Large intestine (tissue), 3 donors: ENCODE measurements at regions not wholly inside any gene's neighbourhood (a gene's known extent, or its start where the extent isn't known, plus 50 kb on each side); places are given as distances from the start of the nearest gene placed in this dataset.

Experiments
- DNase-seq, 2 donors: peaks; one replicate each; pipeline versions ENCODE4 v3.0.0 to v3.0.0-alpha.2; 2013
- H3K27ac ChIP-seq: one replicate; pipeline ENCODE4 v1.5.1; 2013; ENCODE audit warnings: low read length
- H3K27me3 ChIP-seq: 2 replicates; pipeline ENCODE4 v1.6.1; 2013; ENCODE audit warnings: low read length; ENCODE audit not compliant: control insufficient read depth, insufficient read depth
- H3K36me3 ChIP-seq: 2 replicates; pipeline ENCODE4 v1.6.1; 2013; ENCODE audit warnings: low read length; ENCODE audit not compliant: control insufficient read depth, insufficient read depth
- H3K4me1 ChIP-seq: one replicate; pipeline ENCODE4 v1.6.1; 2013; ENCODE audit warnings: low read length; ENCODE audit not compliant: control insufficient read depth, insufficient read depth
- H3K4me3 ChIP-seq: one replicate; pipeline ENCODE4 v1.5.1; 2013; ENCODE audit warnings: low read length
- H3K9me3 ChIP-seq: one replicate; pipeline ENCODE4 v1.6.1; 2013; ENCODE audit warnings: mild to moderate bottlenecking, low read depth, low read length, moderate library complexity; ENCODE audit not compliant: control insufficient read depth
- WGBS: methylation state at CpG from one replicate; pipeline ENCODE4 v1.1.5; 2013; ENCODE audit warnings: low lambda C conversion rate; ENCODE audit not compliant: insufficient coverage; 5-methylcytosine and 5-hydroxymethylcytosine counted together

DNA sequence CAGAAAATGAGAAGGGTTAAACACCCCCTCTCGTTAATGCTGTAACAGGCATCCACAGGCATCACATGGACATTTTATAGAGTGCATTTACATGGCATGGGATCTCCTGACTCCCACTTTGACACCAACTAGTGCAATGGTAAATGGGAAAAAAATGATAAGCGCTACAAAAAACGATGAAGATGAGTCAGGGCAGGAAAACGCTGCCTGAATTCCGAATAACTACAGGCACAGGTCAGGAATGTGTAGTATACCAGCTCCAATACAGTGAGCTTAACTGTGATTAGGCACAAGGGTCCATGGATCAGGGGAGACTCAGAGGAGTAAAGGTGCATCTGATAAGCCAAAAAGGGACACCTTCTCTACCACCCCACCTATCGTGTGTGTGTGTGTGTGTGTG is 223.6 kb downstream of the FOXO1 start:
- Histone ChIP-seq H3K27ac (no peak overlapping the region), H3K4me3 (no peak overlapping the region), H3K36me3 (no peaks in the 10 kb centered on the region), H3K27me3 (no peaks in the 10 kb centered on the region), H3K9me3 (peaks cover 3% of the 10 kb centered on the region), H3K4me1 (no peaks in the 10 kb centered on the region)
- no peak for DNase-seq
- WGBS, result no CpG with 5 or more reads among the region's 6 CpGs

DNA sequence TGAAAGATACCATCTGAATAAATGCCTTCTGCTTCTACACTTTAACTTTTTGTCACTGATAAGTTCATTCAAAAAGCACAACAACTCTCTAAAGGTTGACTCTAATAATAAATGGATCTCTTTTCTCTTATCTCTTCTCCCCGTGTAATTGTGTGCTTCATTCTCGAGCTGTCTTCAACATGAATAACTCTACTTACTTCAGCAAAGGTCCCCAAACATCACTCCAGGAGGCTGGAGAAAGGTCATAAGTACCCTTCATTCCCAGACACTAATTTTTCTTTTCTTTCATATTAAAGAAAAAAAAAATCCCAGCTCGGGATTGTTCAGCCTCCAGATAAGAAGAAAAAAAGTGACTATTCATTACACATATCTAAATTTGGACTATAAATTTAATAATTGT is 222.2 kb downstream of the FOXO1 start:
- Histone ChIP-seq H3K4me1 (no peaks in the 10 kb centered on the region), H3K36me3 (no peaks in the 10 kb centered on the region), H3K27me3 (no peaks in the 10 kb centered on the region), H3K9me3 (peaks cover 3% of the 10 kb centered on the region), H3K4me3 (no peak overlapping the region), H3K27ac (no peak overlapping the region)
- WGBS, result no CpG with 5 or more reads among the region's 3 CpGs
- no peak for DNase-seq

DNA sequence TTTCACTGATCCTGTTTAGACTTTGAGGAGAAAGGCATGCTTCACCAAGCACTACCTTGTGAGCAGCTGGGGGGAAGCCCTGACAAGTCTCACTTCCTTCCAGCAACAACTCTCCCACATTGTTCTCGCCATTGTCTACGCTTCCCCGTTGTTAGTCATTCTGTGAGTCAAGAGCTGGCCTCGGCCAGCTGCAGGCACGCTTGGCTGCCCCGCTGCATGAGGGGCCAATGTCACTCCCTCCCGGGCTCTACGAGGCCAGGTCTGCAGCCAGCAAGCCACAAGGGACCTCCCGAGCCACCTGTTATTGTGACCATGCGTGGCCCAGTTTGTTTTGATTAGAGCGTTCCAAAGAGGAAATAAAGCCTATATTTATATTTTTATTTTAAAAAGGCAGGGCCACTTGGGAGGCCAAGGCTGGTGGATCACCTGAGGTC is 220.9 kb downstream of the FOXO1 start:
- H3K27me3 ChIP-seq, result no peaks in the 10 kb centered on the region

DNA sequence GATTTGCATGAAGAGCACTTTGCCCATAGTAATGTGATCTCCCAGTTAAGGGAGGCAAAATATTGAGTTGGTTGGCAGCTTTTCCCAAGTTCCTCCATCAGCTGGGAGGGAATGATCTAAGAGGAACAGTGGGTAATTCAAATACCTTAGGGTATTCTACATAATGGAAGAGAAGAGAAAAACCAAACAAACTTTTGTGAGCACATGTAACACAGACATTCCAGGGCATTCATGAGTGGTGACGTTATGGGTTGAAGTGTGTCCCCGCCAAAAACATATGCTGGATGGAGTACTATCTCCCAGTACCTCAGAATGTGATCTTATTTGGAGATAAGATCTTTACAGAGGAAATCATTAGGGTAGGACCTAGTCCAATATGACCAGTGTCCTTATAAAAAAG is 220.1 kb downstream of the FOXO1 start:
- Histone ChIP-seq H3K4me1 (no peaks in the 10 kb centered on the region), H3K27ac (no peak overlapping the region), H3K9me3 (peaks cover 3% of the 10 kb centered on the region), H3K4me3 (no peak overlapping the region), H3K36me3 (no peaks in the 10 kb centered on the region), H3K27me3 (no peaks in the 10 kb centered on the region)
- WGBS, result no CpG with 5 or more reads among the region's 2 CpGs
- DNase-seq, result no peak

More for the DNA sequence above, 220.9 kb downstream of the FOXO1 start:
- Histone ChIP-seq H3K9me3 (peaks cover 3% of the 10 kb centered on the region), H3K27ac (no peak overlapping the region), H3K36me3 (no peaks in the 10 kb centered on the region), H3K4me3 (no peak overlapping the region), H3K4me1 (no peaks in the 10 kb centered on the region)
- no peak for DNase-seq
- 60% methylated on average over 4 of the region's 11 CpGs for WGBS

DNA sequence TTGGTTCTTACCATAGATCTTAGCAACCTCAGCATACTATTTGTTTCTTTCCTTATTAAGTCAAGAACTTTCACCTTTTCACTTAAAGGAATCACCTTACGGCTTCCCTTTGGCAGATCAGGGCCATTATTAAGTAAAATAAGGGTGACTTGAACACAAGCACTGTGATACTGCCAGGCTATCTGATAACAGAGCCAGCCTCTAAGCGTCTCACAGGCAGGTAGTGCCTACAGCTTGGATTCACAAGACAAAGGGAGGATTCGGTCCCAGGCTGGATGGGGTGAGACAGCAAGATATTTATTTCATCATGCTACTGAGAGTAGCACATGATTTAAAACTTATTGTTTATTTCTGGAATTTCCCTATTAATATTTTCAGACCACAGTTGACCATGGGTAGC is 218.6 kb downstream of the FOXO1 start:
- no peak overlapping the region for H3K27ac ChIP-seq
- peaks cover 3% of the 10 kb centered on the region for H3K9me3 ChIP-seq
- DNase-seq, result no peak
- no peaks in the 10 kb centered on the region for H3K36me3 ChIP-seq
- no peaks in the 10 kb centered on the region for H3K27me3 ChIP-seq
- H3K4me3 ChIP-seq, result no peak overlapping the region
- H3K4me1 ChIP-seq, result no peaks in the 10 kb centered on the region
- WGBS, result 80% methylated on average over 1 of the region's 3 CpGs

DNA sequence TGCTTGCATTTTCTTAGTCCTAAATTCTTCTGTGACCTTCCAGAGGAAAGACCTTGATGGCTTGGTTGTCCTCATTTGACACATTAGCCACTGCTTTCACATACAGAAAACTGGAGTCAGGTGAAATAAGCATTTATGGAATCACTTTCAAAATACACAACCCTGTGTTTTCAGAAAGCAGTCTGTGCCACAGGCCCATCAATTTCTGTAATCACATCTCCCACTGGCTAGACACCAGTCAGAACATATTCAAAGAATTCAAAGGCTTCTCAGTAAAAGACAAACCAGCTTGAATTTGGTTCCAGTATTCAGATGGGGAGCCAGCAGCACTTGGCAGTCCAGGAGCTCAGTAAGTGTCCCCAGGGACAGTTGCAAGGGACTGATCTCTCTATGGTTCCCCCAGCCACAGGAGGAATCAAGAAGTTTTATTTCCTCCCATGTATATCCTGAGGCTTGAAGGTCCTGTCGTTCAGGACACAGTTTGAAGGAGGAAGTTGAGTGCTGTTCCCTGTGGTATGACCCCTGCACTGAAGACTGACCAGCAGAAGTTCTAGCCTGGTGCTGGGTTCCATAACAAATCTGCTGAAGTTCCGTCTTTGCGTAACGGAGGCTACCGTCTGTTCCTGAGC is 214.3 kb downstream of the FOXO1 start:
- Histone ChIP-seq H3K9me3 (no peaks in the 10 kb centered on the region), H3K36me3 (no peaks in the 10 kb centered on the region), H3K27ac (no peak overlapping the region), H3K4me3 (no peak overlapping the region), H3K4me1 (no peaks in the 10 kb centered on the region), H3K27me3 (no peaks in the 10 kb centered on the region)
- WGBS, result no CpG with 5 or more reads among the region's 5 CpGs
- no peak for DNase-seq

DNA sequence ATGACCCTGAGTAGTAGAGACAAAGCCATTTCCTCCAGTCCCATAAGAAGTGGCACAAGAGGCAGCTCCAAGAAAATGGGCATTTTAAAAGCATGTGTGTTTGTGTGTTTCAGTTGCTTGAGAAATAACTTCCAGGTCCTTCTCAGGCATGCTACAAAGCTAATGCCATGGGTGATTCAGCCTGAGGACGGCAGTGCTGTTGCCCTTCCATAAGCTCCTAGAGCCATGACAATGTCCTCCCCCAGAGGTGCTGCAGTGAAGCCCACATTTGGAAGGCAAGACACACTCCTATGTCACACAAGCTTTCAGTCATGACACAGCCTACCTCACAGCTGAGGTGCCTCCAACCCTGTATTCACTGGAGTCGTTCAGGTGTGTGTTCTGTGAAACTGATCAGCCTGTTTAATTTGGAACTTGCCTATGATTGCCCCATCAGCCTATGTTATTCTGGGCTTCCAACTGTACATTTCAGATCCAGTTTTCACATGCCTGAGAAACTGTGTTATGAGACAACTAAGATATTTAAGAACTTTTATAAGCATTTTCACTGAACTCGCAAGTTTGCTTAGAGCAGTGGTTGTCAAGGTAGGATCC is 213.6 kb downstream of the FOXO1 start:
- WGBS, result no CpG with 5 or more reads among the region's 3 CpGs
- no peak for DNase-seq
- H3K36me3 ChIP-seq, result no peaks in the 10 kb centered on the region
- H3K27ac ChIP-seq, result no peak overlapping the region
- H3K4me1 ChIP-seq, result no peaks in the 10 kb centered on the region
- no peaks in the 10 kb centered on the region for H3K9me3 ChIP-seq
- H3K4me3 ChIP-seq, result no peak overlapping the region
- H3K27me3 ChIP-seq, result no peaks in the 10 kb centered on the region

DNA sequence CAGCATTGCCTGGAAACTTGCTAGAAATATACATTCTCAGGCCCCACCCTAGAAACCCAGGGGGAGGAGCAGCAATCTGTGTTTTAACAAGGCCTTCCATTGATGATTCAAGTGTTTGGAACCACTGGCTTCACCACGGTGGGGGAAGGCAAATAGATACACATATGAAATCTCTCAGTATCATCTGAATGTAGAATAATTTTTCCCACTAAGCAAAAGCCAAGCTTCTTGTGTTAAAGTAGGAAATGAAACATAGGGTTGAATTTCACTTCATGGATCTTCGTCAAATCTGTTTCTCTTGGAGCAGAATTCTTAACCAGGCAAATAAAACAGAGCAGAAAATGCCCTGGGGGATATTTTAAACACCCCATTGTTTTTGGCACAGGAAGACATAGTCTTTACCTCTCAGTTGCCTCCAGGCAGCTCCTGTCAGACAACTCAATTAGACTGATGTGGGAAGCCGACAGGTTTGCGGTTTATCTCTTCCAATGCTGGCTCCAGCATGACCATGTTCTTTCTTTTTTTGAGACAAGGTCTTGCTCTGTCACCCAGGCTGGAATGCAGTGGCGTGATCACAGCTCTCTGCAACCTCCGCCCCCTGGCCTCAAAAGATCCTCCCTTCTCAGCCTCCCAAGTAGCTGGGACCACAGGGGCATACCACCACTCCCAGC is 213.0 kb downstream of the FOXO1 start:
- no peaks in the 10 kb centered on the region for H3K27me3 ChIP-seq
- H3K36me3 ChIP-seq, result no peaks in the 10 kb centered on the region
- H3K9me3 ChIP-seq, result no peaks in the 10 kb centered on the region
- H3K4me1 ChIP-seq, result no peaks in the 10 kb centered on the region
- WGBS, result 100% methylated on average over 1 of the region's 6 CpGs
- no peak for DNase-seq
- no peak overlapping the region for H3K27ac ChIP-seq
- no peak overlapping the region for H3K4me3 ChIP-seq

DNA sequence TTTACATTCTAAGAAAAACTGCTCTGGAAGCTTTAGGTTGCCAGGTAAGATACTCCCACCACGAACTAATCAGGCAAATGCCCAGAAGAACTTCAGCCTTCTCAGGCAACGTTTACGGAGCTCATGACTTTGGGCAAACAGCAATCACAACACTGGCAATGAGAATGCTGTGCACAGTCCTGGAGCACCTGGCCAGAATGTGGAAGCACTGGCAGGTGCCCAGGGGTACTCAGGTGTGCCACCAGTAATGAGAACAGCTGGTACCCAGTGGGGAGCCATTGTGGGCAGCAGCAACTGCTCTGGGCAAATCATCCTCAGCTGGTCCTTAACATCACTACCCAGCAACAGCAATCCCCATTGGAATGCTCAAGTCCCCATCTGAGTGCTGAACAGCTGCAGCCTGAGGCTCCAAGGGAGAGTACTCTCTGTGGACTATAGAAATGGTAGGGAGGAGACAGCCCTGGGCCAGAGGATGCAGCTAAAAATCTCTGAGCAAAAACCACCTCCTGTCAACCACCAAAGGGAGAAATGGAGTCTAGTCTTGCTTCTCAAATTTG is 210.0 kb downstream of the FOXO1 start:
- H3K4me1 ChIP-seq, result no peaks in the 10 kb centered on the region
- no peaks in the 10 kb centered on the region for H3K36me3 ChIP-seq
- no peak overlapping the region for H3K27ac ChIP-seq
- no peaks in the 10 kb centered on the region for H3K27me3 ChIP-seq
- no peak for DNase-seq
- H3K9me3 ChIP-seq, result no peaks in the 10 kb centered on the region
- WGBS, result no CpG with 5 or more reads among the region's 3 CpGs
- H3K4me3 ChIP-seq, result no peak overlapping the region

DNA sequence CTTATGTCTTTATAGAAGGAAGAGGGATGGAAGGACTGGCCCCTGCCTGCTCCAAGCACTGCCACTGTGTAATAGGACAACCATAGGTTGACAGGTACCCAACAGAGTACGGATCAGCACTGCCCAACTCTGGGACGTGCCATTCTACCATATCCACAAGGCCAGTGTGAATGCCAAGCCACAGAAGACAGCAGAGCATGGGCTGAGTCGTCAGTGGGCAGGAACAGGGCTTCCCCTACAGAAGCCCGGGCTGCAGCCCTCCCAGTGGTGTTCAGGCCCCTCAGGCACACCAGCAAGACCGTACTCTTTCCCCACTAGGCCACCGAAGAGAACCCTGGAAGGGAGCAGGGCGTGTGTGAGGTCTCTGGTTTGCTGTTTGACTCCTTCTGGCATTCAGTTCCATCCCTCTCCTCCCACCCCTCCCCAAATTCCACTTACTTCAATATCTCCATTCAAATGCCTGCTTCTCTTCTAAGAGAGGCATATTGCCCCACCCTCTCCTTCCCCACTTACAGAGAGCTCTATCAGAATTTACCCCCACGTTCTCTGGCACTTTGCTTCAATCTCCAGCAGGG is 209.4 kb downstream of the FOXO1 start:
- no CpG with 5 or more reads among the region's 8 CpGs for WGBS
- H3K9me3 ChIP-seq, result no peaks in the 10 kb centered on the region

More for the DNA sequence above, 209.4 kb downstream of the FOXO1 start:
- H3K4me3 ChIP-seq, result no peak overlapping the region
- no peak for DNase-seq
- no peak overlapping the region for H3K27ac ChIP-seq
- no peaks in the 10 kb centered on the region for H3K4me1 ChIP-seq
- no peaks in the 10 kb centered on the region for H3K27me3 ChIP-seq
- no peaks in the 10 kb centered on the region for H3K36me3 ChIP-seq
